Activated T-cell treated with anti-CD3 and anti-CD28 coated beads, Interleukin-2, amount 50 U/mL, for 72 hours (primary cell): ENCODE measurements at regions not wholly inside any gene's neighbourhood (a gene's known extent, or its start where the extent isn't known, plus 50 kb on each side); places are given as distances from the start of the nearest gene placed in this dataset.

Experiments
- ATAC-seq, 2 donors: fragments of 150-1000 bp; cut with Tn5 transposase; replicated peaks in 1 of 2; 2 replicates each; pipeline ENCODE4 v1.10.0; 2021; ENCODE audit warnings: moderate library complexity in 2 of 2, mild to moderate bottlenecking in 1 of 2
- DNase-seq, 2 donors: peaks; one replicate each; pipeline ENCODE4 v3.0.0; 2021 to 2022; ENCODE audit warnings: mixed read lengths in 1 of 2
- H3K27ac Mint-ChIP-seq: one replicate; pipeline ENCODE4 v1.8.0; 2022; ENCODE audit warnings: mild to moderate bottlenecking, moderate library complexity, mixed read lengths
- H3K27me3 Mint-ChIP-seq: one replicate; pipeline ENCODE4 v1.8.0; 2022; ENCODE audit warnings: low read depth, mixed read lengths
- H3K36me3 Mint-ChIP-seq, 2 donors: one replicate each; pipeline ENCODE4 v1.8.0; 2022; ENCODE audit warnings: mixed read lengths in 2 of 2, mild to moderate bottlenecking in 1 of 2; ENCODE audit not compliant: insufficient read depth in 2 of 2
- H3K4me1 Mint-ChIP-seq: one replicate; pipeline ENCODE4 v1.8.0; 2022; ENCODE audit warnings: low read depth, mixed read lengths
- H3K4me3 Mint-ChIP-seq, 2 donors: one replicate each; pipeline ENCODE4 v1.8.0; 2022; ENCODE audit warnings: mild to moderate bottlenecking in 2 of 2, mixed read lengths in 2 of 2, moderate library complexity in 2 of 2
- H3K9me3 Mint-ChIP-seq, 2 donors: one replicate each; pipeline ENCODE4 v1.8.0; 2022; ENCODE audit warnings: mixed read lengths in 2 of 2

- no peak for DNase-seq
- Mint-ChIP-seq H3K36me3 (no peaks in the 10 kb centered on the region), H3K4me1 (no peaks in the 10 kb centered on the region), H3K27ac (no peak overlapping the region), H3K27me3 (no peaks in the 10 kb centered on the region), H3K9me3 (peaks cover 3 to 4% of the 10 kb centered on the region in 2 donors), H3K4me3 (no peak overlapping the region)
- ATAC-seq = no peak
These were observed 2308.1 kb upstream of the AGA start for GRCh38 chr4:179750374-179750773.

GRCh38 chr4:179751669-179752068 is 2309.4 kb upstream of the AGA start:
- DNase-seq (no peak), ATAC-seq (no peak)
- no peaks in the 10 kb centered on the region for H3K36me3 Mint-ChIP-seq
- no peak overlapping the region for H3K27ac Mint-ChIP-seq
- no peaks in the 10 kb centered on the region for H3K4me1 Mint-ChIP-seq
- H3K27me3 Mint-ChIP-seq = no peaks in the 10 kb centered on the region
- peaks cover 2 to 3% of the 10 kb centered on the region in 2 donors for H3K9me3 Mint-ChIP-seq
- H3K4me3 Mint-ChIP-seq = no peak overlapping the region

- Mint-ChIP-seq H3K27me3 (no peaks in the 10 kb centered on the region), H3K9me3 (peaks cover 2% of the 10 kb centered on the region in 2 donors), H3K4me3 (no peak overlapping the region), H3K4me1 (no peaks in the 10 kb centered on the region), H3K36me3 (no peaks in the 10 kb centered on the region), H3K27ac (no peak overlapping the region)
- no peak for ATAC-seq
- DNase-seq = no peak
These were observed 2313.1 kb upstream of the AGA start for GRCh38 chr4:179755322-179755721.

- H3K27ac Mint-ChIP-seq = no peak overlapping the region
- H3K36me3 Mint-ChIP-seq = no peaks in the 10 kb centered on the region
- no peak overlapping the region for H3K4me3 Mint-ChIP-seq
- peaks cover 0 to 4% of the 10 kb centered on the region in 2 donors for H3K9me3 Mint-ChIP-seq
- no peaks in the 10 kb centered on the region for H3K4me1 Mint-ChIP-seq
- DNase-seq (no peak), ATAC-seq (no peak)
- no peaks in the 10 kb centered on the region for H3K27me3 Mint-ChIP-seq
These were observed 2315.4 kb upstream of the AGA start for GRCh38 chr4:179757641-179758040.

GRCh38 chr4:179762840-179763239 is 2320.6 kb upstream of the AGA start:
- H3K4me1 Mint-ChIP-seq = no peaks in the 10 kb centered on the region
- peaks cover 3 to 6% of the 10 kb centered on the region in 2 donors for H3K9me3 Mint-ChIP-seq
- no peak overlapping the region for H3K27ac Mint-ChIP-seq
- no peaks in the 10 kb centered on the region for H3K36me3 Mint-ChIP-seq
- no peaks in the 10 kb centered on the region for H3K27me3 Mint-ChIP-seq
- DNase-seq = no peak
- no peak overlapping the region for H3K4me3 Mint-ChIP-seq
- no peak for ATAC-seq

GRCh38 chr4:179766938-179767337 is 2324.7 kb upstream of the AGA start:
- no peaks in the 10 kb centered on the region for H3K27me3 Mint-ChIP-seq
- no peak for DNase-seq

GRCh38 chr4:179768996-179769395 is 2326.8 kb upstream of the AGA start:
- Mint-ChIP-seq H3K27me3 (no peaks in the 10 kb centered on the region), H3K4me3 (no peak overlapping the region), H3K36me3 (no peaks in the 10 kb centered on the region), H3K27ac (no peak overlapping the region), H3K9me3 (peaks cover 3% of the 10 kb centered on the region in 2 donors), H3K4me1 (no peaks in the 10 kb centered on the region)
- ATAC-seq (no peak), DNase-seq (no peak)

More at GRCh38 chr4:179766938-179767337, 2324.7 kb upstream of the AGA start:
- no peaks in the 10 kb centered on the region for H3K36me3 Mint-ChIP-seq
- H3K4me1 Mint-ChIP-seq = no peaks in the 10 kb centered on the region
- H3K9me3 Mint-ChIP-seq = peaks cover 3 to 4% of the 10 kb centered on the region in 2 donors
- no peak overlapping the region for H3K4me3 Mint-ChIP-seq
- no peak for ATAC-seq
- H3K27ac Mint-ChIP-seq = no peak overlapping the region

GRCh38 chr4:179797738-179798137 is 2355.5 kb upstream of the AGA start:
- Mint-ChIP-seq H3K4me3 (no peak overlapping the region), H3K27me3 (no peaks in the 10 kb centered on the region), H3K9me3 (peaks cover 6 to 8% of the 10 kb centered on the region in 2 donors), H3K27ac (no peak overlapping the region), H3K36me3 (peaks cover 0 to 1% of the 10 kb centered on the region in 2 donors), H3K4me1 (no peaks in the 10 kb centered on the region)
- DNase-seq = no peak
- no peak for ATAC-seq

- no peaks in the 10 kb centered on the region for H3K27me3 Mint-ChIP-seq
- no peak for ATAC-seq
- H3K9me3 Mint-ChIP-seq = peaks cover 4 to 5% of the 10 kb centered on the region in 2 donors
- DNase-seq = no peak
- H3K36me3 Mint-ChIP-seq = peaks cover 0 to 2% of the 10 kb centered on the region in 2 donors
- H3K4me1 Mint-ChIP-seq = no peaks in the 10 kb centered on the region
- H3K27ac Mint-ChIP-seq = no peak overlapping the region
- H3K4me3 Mint-ChIP-seq = no peak overlapping the region
These were observed 2361.6 kb upstream of the AGA start for GRCh38 chr4:179803857-179804256.

GRCh38 chr4:179804440-179804839 is 2362.2 kb upstream of the AGA start:
- ATAC-seq (no peak), DNase-seq (no peak)
- Mint-ChIP-seq H3K4me3 (no peak overlapping the region), H3K27me3 (no peaks in the 10 kb centered on the region), H3K4me1 (no peaks in the 10 kb centered on the region), H3K36me3 (peaks cover 0 to 2% of the 10 kb centered on the region in 2 donors), H3K9me3 (peaks cover 5 to 8% of the 10 kb centered on the region in 2 donors), H3K27ac (no peak overlapping the region)

- ATAC-seq = no peak
- Mint-ChIP-seq H3K9me3 (peaks cover 3 to 4% of the 10 kb centered on the region in 2 donors), H3K36me3 (no peaks in the 10 kb centered on the region), H3K4me1 (no peaks in the 10 kb centered on the region), H3K4me3 (no peak overlapping the region), H3K27me3 (no peaks in the 10 kb centered on the region), H3K27ac (no peak overlapping the region)
- DNase-seq = no peak
These were observed 2375.1 kb upstream of the AGA start for GRCh38 chr4:179817317-179817716.

- Mint-ChIP-seq H3K36me3 (no peaks in the 10 kb centered on the region), H3K27me3 (no peaks in the 10 kb centered on the region), H3K27ac (no peak overlapping the region), H3K4me3 (no peak overlapping the region), H3K4me1 (no peaks in the 10 kb centered on the region), H3K9me3 (peaks cover 5 to 11% of the 10 kb centered on the region in 2 donors)
- ATAC-seq = no peak
- DNase-seq = no peak
These were observed 2381.1 kb upstream of the AGA start for GRCh38 chr4:179823342-179823741.

- H3K27ac Mint-ChIP-seq = no peak overlapping the region
- H3K36me3 Mint-ChIP-seq = no peaks in the 10 kb centered on the region
- H3K4me1 Mint-ChIP-seq = no peaks in the 10 kb centered on the region
- H3K4me3 Mint-ChIP-seq = no peak overlapping the region
- H3K27me3 Mint-ChIP-seq = no peaks in the 10 kb centered on the region
- peaks cover 2 to 3% of the 10 kb centered on the region in 2 donors for H3K9me3 Mint-ChIP-seq
- DNase-seq (no peak), ATAC-seq (no peak)
These were observed 2389.0 kb upstream of the AGA start for GRCh38 chr4:179831274-179831673.

- H3K27ac Mint-ChIP-seq = no peak overlapping the region
- H3K4me1 Mint-ChIP-seq = no peaks in the 10 kb centered on the region
- no peaks in the 10 kb centered on the region for H3K27me3 Mint-ChIP-seq
- H3K36me3 Mint-ChIP-seq = no peaks in the 10 kb centered on the region
- ATAC-seq (no peak), DNase-seq (no peak)
- peaks cover 4 to 5% of the 10 kb centered on the region in 2 donors for H3K9me3 Mint-ChIP-seq
- no peak overlapping the region for H3K4me3 Mint-ChIP-seq
These were observed 2394.2 kb upstream of the AGA start for GRCh38 chr4:179836179-179837075.
